HuH-7 (cell line): ENCODE measurements at regions not wholly inside any gene's neighbourhood (a gene's known extent, or its start where the extent isn't known, plus 50 kb on each side); places are given as distances from the start of the nearest gene placed in this dataset.
"Not testable (repeated sequence)": the region's sequence is repeated elsewhere in the genome, so short reads cannot be mapped to it uniquely, and the experiment has no call there.

Source experiments
- DNase-seq: peaks from one replicate; pipeline ENCODE4 v3.0.0; 2011; ENCODE audit warnings: low spot score

DNA sequence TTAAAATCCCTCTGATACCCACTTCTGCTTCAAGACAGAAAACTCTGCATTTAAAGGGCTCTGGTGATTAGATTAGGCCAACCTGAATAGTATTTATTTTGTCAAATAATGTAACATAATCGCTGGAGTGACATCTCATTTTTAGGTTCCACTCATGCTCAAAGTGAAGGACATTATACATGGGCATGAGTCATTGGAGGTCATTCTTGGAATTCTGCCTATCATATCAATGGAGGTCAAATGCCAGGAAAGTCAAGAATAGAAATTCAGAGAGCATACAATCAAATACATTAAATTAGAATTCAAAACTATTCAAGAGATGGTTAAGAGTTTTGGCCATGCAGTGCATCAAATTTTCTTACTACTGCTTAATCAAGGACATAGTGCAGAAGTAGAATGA lies 50.8 kb upstream of the PRSS1 start:
- DNase-seq, result no peak

DNA sequence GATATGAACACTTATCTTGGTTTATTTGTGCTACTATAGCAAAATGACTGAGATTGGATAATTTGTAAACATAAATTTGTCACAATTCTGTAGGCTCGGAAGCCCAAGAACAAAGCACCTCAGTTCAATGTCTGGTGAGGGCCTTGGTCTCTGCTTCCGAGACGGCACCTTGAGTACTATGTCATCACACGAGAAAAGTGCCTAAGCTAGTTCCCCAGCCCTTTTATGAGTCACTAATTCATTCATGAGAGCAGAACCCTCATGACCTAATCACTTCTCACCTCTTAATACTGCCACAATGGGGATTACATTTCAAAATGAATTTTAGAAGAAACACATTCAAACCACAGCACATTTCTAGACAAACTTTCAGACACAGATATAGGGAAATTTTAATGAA lies 52.0 kb upstream of the PRSS1 start:
- DNase-seq, result no peak

DNA sequence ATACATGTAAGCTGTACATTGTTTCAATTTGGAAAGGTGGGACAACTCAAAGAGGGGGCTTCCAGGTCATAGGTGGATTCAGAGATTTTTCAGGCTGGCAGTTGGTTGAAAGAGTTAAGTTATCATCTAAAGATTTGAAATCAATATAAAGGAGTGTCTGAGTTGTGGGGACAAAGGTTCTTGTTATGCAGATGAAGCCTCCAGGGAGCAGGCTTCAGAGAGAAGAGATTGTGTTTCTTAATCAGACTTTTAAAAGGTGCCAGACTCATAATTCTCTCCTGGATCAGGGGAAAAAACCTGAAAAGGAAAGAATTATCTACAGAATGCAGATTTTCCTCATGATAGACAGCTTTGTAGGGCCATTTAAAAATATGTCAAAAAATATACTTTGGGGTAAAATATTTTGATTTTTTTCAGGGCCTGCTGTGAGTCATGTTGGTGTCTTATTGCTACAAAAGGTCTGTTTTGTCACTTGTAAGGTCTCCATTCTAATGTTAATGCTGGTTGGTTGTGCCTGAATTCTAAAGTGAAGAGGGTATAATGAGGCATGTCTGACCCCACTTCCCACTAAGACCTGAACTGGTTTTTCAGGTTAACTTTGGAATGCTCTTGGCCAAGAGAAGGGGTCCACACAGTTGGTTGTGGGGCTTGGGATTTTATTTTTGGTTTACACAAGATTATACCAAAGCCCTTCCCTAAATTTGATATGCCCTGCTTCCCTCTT lies 52.7 kb upstream of the PRSS1 start:
- DNase-seq, result no peak

DNA sequence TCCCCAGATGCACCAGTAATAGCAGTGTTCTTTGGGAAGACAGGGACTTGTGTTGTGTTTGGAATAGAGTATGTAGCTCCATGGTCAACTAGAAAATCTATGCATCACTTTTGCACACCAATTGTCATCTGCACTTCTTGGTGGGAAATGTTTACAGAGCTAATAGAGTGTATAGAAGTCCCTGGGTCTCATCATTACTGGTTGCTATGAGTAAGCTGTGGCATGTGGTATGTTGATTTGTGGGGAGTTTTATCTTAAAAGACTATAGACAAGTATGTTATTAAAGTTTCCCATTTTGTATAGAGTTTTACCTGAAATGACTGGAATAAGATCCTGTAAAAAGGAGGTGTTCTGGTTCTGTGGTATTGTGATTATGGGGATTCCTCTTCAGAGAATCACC lies 55.4 kb upstream of the PRSS1 start:
- no peak for DNase-seq

DNA sequence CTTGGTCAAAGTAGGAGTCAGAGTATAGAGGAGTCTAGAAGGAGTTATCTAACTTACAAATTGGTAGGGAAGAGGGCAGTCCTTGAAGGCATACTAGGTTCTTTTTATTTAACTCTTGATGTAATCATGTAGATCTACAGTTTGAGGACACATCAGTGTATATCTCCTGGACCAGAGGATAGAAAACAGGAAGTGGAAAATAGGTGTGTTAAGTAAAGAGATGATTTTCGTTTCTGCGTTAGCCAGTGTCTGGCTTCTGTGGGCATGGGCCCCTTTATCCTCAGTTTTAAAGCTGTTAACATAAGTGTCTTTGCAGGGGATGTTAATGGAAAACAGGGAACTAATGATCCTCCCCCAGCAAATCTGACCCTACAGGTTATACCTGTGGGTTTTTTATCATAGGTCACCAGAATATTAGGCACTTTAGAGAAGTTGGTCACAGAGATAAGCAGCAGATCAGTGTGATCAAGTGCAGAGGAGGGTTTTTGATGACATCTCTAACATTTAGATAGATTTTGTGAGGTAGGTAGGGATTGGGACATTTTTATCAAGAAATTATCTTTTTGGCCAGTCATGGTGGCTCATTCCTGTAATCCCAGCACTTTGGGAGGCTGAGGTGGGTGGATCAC lies 58.6 kb upstream of the PRSS1 start:
- no peak for DNase-seq

DNA sequence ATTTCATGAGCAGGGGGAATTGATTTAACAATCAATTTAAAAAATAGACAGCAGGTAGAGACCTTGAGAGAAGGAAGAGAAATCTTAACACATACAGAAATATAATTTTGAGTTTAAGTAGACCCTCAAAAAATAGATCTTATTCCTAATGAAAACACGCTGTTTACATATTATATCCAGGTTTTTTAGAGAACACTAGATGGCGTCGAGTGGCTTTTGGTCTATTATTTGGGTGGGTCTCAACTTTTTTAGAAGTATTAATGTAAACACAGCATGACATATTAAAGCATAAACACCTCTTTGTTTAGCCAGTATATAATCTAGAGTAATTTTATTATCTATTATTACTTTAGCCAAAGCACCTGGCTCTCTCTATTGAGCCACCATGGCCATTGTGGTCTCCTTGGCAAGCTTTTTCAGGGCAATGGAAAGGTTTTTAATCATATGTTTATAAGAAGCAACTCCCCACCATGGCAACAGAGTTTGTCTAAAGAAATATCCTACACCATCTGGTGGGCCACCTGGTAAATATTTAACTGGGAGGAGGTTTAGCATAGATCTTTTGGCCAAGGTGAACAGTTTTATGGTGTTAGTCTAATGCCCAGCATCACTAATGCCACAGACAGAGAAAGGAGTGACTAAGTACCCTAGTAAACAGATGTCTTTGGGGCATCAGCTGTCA lies 59.7 kb upstream of the PRSS1 start:
- DNase-seq, result no peak

DNA sequence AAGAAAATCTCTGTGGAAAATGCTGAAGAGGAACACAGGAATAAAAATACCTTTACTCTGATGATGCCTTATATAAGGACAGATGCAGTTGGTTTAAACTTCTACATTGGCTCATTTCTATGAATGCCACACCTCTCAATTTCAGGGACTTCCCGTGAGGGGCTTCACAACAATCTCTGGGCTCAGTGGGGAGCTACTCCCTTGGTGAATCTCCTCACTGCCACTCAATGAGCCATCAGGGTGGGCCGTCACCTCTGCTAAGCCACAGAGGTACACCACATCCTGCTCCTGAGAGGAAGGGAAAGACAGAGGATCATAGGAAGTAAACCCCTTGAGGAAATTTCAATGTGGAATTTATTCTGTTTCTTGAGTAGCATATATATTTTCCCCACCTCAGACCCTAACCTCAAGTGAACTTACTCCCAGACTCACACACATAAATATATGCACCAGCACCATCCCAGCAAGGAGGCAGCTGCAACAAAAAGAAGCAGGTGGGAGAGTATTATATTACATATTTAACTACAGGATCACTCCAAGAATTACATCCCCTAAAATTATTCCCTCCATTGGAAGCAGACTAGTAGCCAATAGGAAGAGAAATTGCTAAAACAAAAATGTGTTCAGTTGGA lies 63.3 kb upstream of the PRSS1 start:
- no peak for DNase-seq

DNA sequence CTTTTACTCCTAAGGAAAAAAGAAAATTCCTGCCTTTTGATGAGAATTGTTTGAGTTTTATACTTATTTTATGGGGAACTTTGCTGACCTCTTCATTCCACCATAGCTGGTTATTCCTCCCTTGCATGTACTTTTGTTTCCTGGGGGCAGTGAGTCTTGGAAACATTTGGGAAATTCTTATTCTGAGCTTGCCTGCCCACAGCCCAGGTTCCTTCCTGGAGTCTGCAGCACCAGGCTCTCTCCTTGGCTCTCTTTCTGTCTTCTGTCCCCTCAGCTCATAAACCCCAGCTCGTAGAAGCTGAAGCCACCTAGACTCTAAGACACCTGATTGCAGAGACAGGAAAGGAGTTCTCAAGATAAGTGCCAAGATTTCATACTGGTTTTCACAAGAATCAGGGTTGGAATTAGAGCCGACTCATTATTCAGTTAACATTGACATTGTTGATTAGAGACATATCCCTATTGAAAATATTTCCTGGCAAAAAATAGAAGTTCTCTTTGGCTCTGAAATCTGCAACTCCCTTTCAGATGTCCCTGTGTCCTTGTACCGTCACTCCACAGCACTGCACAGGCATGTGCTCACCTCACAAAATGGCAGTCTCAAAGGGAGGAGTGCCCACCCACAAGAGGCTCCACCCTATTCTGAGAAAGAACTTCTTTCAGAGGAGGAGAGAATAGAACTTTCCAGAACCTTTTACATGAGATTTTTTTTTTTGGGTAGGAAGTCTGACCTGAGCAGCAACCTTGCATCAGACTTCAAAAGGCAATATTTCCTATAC lies 67.8 kb upstream of the PRSS1 start:
- DNase-seq, result no peak

DNA sequence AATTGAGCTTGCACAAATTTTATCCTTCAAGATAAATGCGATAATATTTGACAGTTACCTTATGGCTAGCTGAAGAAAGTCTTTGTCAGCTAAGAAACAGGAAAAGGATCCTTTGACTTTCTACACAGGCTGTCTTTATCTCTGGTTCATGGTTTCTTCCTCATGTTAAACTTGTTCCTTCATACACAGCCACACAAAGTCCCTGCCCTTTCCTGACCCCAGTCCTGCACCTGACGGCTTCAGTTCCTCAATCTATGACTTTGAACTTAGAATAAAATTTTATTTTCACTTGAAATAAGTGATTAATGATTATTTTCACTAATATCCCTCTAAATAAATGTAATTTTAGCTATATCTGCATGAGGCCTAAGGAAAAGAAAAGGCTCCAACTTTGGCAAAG lies 77.8 kb upstream of the PRSS1 start:
- no peak for DNase-seq

DNA sequence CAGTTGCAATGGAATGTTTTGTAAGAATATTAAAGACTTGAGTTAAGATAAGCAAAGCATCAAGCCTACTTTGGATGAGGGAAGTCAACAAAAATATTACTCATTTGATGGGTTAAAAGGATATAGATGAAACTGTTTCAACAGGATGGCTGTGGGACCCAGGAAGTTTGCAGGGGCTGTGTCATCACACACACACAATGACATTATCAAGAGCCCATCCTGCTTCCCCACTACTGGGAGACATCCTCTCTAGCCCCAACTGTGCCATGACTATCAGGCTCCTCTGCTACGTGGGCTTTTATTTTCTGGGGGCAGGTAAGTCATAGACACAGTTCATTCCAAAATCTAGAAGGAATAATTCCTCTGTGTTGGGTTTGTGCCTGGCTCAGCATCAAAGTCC lies 78.8 kb upstream of the PRSS1 start:
- DNase-seq, result no peak

DNA sequence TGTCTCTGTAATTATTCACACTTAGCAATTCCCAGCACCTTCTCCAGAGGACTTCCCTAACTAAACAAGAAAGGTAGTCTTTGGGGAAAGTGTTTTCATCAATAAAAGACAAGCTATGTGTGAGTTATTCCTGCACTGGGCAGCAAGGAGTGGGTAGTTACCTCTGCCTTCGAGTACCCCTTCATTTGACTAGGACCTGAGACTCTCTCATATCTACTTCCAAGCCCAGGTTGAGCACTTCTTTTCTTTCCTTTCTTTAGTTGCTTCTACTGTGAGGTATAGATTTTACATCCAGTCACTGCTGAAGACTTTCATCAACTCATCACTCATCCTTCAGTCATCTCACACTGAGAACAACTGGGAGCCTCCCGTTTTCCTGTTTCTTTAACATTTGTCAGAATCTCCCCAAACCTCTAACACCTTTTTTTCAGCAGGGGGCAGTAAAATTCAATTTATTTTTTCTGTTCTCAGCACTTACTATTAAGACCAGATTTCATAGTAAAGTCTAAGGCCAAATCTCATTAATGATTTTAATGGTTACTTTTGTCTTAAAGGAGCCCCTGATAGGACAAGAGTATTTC lies 80.1 kb upstream of the PRSS1 start:
- no peak for DNase-seq

DNA sequence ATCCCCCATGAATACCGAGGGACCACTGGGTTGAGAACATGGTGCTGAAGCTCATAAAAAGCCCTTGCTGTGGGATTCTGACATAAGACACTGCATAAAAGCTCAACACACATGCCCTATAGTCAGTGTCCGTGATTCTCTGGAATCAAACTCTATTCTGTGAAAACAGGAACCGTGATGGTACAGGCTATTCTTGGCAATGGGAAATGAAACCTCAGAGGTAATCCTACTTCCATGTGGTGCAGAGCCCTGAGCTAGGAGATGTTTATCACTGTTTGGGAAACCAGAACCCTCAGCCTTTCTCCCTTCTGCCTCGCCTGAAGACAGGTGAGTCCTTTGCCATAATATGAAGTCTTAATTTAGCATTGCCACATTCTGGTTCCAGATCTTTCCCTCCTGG lies 80.8 kb upstream of the PRSS1 start:
- DNase-seq, result no peak

DNA sequence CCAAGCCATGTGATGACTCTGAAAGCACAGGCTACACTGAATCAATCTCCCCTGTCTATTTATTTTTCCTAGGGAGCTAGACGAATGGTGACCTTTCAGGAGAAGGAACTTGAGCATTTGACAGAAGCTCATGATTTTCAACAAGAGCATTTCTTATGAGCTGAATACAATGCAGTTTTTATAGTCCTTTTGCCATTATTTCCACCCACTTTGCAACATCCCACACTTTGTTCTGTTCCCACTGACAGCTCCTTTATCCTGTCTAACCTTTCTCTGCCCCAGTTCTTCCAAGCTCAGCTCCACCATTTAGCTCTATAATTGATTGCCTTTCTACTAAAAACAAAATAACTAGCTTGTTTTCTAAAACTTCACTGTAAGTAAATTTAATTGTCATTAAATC lies 91.9 kb upstream of the PRSS1 start:
- no peak for DNase-seq

DNA sequence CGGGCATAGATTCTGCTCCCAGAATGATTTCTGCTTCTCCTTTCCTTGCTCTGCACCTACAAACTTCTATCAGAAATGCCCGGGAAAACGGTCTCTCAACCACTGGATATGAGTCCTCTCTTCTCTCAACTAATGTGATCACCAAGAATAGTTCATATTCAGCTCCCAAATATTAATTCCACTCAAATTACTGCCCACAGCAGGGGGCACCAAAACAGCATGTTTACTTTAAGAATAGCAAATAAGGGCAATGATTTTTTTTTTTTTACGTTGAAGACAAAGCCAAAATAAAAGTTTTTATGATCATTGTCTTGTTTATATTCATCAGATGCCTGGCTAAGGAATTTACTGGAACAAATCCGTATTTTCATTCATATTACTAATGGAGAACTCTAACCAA lies 94.9 kb upstream of the PRSS1 start:
- DNase-seq, result no peak

DNA sequence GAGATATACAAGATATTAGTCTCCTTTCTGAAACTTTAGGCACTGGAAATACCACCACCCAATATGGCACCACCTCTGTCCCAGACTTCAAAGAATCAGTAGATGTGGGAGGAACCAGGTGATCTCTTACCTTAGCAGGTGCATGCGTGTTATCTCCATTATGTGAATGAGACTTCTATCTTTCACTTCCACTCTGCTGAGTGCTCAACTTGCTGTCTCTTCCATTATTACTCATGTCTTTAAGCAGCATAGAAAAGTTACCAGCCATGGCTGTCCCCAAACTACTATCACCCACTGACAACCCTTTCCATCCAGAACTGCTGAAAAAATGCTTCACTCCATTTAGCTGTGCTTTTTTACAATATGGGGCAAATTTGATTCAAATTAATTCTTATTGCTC lies 101.5 kb upstream of the PRSS1 start:
- no peak for DNase-seq

DNA sequence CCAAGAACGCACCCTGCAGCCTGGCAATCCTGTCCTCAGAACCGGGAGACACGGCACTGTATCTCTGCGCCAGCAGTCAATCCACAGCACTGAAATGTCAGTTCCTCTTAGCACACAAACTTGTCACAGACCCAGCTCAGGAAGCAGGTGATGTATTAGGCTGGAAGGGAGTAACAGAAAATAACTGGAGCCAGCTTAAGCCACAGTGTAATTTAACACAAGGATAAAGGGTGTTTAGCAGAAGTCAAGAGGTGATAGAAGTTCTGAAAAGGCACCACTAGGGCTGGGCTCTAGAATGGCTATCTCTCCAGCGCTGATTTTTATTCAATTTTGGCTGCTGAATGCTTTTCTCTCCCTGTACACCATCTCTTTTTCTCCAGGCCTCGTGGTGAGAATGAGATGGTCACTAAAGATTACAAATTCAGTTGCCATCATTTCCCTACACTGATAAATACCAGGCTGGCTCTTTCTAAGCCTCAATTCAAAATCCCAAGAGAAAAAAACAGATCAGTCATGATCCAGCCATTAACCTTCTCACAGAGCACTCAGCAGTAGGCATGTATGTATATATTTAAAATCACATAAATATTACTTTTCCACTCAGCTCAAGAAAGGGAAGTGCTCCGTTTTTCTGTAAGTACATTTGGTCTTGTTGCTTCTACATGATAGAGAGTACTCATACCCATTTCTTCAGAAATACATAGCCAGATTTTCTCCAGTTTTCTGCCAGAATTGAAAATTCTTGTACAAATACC lies 102.7 kb upstream of the PRSS1 start:
- DNase-seq, result no peak

DNA sequence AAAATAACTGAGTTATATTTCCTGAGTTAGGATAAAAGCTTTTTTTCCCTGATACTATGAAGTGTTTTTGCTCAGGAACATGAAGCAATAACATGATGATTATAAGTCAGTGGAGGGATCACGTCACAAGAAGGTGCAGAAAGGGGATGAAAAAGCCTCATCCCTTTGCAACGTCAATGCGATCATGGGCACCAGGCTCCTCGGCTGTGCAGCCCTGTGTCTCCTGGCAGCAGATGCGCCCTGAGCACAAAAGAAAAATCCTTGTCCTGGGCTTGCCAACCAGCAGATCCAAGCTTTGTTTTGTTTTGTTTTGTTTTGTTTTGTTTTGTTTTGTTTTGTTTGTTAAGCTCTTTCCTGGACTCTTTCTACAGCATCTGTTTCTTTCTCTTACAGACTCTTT lies 103.5 kb upstream of the PRSS1 start:
- DNase-seq, result no peak

DNA sequence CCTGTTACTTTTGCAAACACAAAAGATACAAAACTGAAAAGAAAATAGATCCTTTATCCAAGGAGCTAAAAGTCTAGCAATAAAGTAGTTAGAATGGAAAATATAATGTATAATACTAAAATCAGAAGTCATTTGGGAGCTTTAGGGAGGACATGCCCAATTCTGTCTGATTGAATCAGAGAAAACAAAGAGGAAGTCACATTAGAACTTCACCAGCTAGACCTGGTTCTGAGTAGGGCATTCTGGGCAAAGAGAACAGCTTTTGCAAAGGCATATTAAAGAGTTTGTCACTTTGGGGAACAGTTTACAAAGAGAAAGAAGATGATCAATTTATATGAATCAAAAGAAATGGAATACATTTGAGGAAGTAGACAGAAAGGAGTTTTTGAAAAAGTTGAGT lies 107.0 kb upstream of the PRSS1 start:
- no peak for DNase-seq

DNA sequence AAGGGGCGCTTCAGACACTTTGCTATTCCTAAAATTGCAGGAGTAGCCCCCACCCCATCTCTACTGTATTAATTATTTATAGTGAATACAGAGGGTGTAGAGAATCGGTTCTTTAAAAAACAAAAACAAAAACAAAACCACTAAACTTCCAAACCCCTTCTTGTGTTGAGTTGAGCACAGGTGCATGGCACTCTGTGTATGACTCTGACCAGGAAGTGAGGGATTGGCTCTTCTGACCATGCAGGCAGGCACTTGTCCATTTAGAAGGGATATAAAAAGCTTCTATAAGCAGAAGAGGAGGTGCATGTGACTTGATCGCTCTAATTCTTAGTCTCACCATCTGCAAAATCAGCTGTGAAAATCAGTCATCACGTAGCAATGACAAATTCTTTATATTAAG lies 108.0 kb upstream of the PRSS1 start:
- not testable (repeated sequence) for DNase-seq

DNA sequence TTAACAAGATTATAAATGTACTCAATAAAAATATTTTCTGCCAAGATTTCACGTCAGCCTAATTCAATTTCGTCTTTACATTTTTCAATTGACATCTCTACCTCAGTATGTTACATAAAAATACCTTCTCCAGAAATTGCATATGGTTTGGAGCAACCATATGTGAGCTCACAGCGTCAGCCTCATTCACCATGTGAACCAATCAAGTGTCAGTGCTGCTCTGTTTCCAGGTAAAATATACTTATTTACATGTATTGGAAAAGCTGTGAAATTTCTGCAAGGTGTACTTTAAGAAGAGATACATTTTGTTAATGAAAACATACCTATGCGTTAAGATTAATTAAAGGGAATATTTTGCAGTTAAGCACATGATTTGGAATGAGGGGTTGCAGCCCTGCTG lies 110.7 kb upstream of the PRSS1 start:
- DNase-seq, result no peak

DNA sequence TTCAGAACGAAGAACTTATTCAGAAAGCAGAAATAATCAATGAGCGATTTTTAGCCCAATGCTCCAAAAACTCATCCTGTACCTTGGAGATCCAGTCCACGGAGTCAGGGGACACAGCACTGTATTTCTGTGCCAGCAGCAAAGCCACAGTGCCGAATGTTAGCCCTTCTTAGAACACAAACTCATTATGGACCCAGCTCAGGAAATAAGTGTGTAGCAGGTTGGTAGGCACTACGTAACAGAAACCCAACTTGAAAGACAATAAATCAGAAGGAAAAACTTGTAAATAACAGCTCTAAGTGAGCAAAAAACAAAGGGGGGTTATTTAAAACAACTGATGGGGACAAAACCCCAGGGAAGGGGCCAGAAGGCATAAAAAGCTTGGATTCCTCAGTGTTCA lies 112.0 kb upstream of the PRSS1 start:
- DNase-seq, result no peak
